Epithelial cell of esophagus (primary cell): ENCODE measurements at regions not wholly inside any gene's neighbourhood (a gene's known extent, or its start where the extent isn't known, plus 50 kb on each side); places are given as distances from the start of the nearest gene placed in this dataset.
A peak's percentile ranks its signal among the peaks of the same experiment; 100 is the strongest.

Source experiments
- DNase-seq: peaks from one replicate; pipeline ENCODE4 v3.0.0; 2010; ENCODE audit warnings: low read depth
- H3K4me3 ChIP-seq: 2 replicates; pipeline ENCODE4 v1.5.1; 2011; ENCODE audit warnings: mild to moderate bottlenecking, low read length, control low read depth
- CTCF ChIP-seq: IDR thresholded peaks from 2 replicates; pipeline ENCODE4 v1.5.1; 2011; ENCODE audit warnings: low read depth, mild to moderate bottlenecking, low read length, control low read depth, inconsistent platforms; ENCODE audit not compliant: insufficient read depth; ENCODE audit errors: missing control alignments

- no peak for TF ChIP-seq CTCF
- H3K4me3 ChIP-seq = no peak overlapping the region
Measured at GRCh38 chr2:42960002-42960841, 167.8 kb upstream of the HAAO start.

GRCh38 chr2:42959234-42960001 lies 167.0 kb upstream of the HAAO start:
- no peak overlapping the region for H3K4me3 ChIP-seq
- no peak for DNase-seq
- no peak for TF ChIP-seq CTCF

More at GRCh38 chr2:42960002-42960841, 167.8 kb upstream of the HAAO start:
- no peak for DNase-seq

GRCh38 chr2:42958741-42959233 lies 166.4 kb upstream of the HAAO start:
- TF ChIP-seq CTCF = no peak
- H3K4me3 ChIP-seq = no peak overlapping the region
- no peak for DNase-seq

- no peak for TF ChIP-seq CTCF
- H3K4me3 ChIP-seq = no peak overlapping the region
- no peak for DNase-seq
Measured at GRCh38 chr2:42957861-42958301, 165.5 kb upstream of the HAAO start.

GRCh38 chr2:42957109-42957860 lies 164.9 kb upstream of the HAAO start:
- H3K4me3 ChIP-seq = no peak overlapping the region
- peak; percentile 77 for DNase-seq
- TF ChIP-seq CTCF = no peak

- DNase-seq = no peak
- no peak overlapping the region for H3K4me3 ChIP-seq
- TF ChIP-seq CTCF = no peak
Measured at GRCh38 chr2:42954227-42954962, 162.0 kb upstream of the HAAO start.
